GM12878 (cell line): ENCODE measurements at regions not wholly inside any gene's neighbourhood (a gene's known extent, or its start where the extent isn't known, plus 50 kb on each side); places are given as distances from the start of the nearest gene placed in this dataset.

Source experiments
- EED ChIP-seq: sonication (generic); IDR thresholded peaks from 2 replicates; pipeline ENCODE4 v1.6.1; 2016; ENCODE audit warnings: antibody characterized with exemption, low read depth
- POLR2A ChIP-seq: IDR thresholded peaks from 2 replicates; pipeline ENCODE4 v1.6.1; 2011; ENCODE audit warnings: low read depth, mild to moderate bottlenecking, low read length
- ZBTB4 ChIP-seq: fragments of 450-650 bp; formaldehyde crosslinking; IDR thresholded peaks from 2 replicates; pipeline ENCODE4 v1.4.0; 2022; ENCODE audit warnings: mild to moderate bottlenecking, moderate library complexity
- ZSCAN29 ChIP-seq: fragments of 450-650 bp; IDR thresholded peaks from 2 replicates; pipeline ENCODE4 v1.6.1; 2017; ENCODE audit warnings: mild to moderate bottlenecking, moderate library complexity
- TF ChIP-seq, protein P1 (sequence below), 3 experiments: IDR thresholded peaks in 2 of 3; conservative IDR thresholded peaks in 1 of 3; 2 replicates each; pipeline ENCODE4 v1.5.1; 2011; ENCODE audit warnings: low read depth in 3 of 3, low read length in 3 of 3, mild to moderate bottlenecking in 3 of 3, control low read depth in 2 of 3, moderate library complexity in 2 of 3, inconsistent platforms in 1 of 3, mixed read lengths in 1 of 3; ENCODE audit not compliant: control insufficient read depth in 2 of 3, insufficient read depth in 1 of 3; ENCODE audit errors: extremely low read depth in 1 of 3

- TF ChIP-seq EED, result no peak
- TF ChIP-seq POLR2A, result no peak
- TF ChIP-seq ZSCAN29, result no peak
- no peak for TF ChIP-seq ZBTB4 (CRISPR knock-in tag)
- TF ChIP-seq, protein P1, sequence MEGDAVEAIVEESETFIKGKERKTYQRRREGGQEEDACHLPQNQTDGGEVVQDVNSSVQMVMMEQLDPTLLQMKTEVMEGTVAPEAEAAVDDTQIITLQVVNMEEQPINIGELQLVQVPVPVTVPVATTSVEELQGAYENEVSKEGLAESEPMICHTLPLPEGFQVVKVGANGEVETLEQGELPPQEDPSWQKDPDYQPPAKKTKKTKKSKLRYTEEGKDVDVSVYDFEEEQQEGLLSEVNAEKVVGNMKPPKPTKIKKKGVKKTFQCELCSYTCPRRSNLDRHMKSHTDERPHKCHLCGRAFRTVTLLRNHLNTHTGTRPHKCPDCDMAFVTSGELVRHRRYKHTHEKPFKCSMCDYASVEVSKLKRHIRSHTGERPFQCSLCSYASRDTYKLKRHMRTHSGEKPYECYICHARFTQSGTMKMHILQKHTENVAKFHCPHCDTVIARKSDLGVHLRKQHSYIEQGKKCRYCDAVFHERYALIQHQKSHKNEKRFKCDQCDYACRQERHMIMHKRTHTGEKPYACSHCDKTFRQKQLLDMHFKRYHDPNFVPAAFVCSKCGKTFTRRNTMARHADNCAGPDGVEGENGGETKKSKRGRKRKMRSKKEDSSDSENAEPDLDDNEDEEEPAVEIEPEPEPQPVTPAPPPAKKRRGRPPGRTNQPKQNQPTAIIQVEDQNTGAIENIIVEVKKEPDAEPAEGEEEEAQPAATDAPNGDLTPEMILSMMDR (IDR thresholded peaks at IDR 0.05 in 2 of 3, conservative IDR thresholded peaks at IDR 0.05 in 1 of 3; ENCODE audit: control insufficient read depth in 2 of 3, extremely low read depth in 1 of 3, insufficient read depth in 1 of 3, low read depth in 3 of 3, low read length in 3 of 3), result no peak
These were observed 86.8 kb downstream of the TEX35 start for GRCh38 chr1:178599745-178600144.
